GM23338 (cell line): ENCODE measurements at regions not wholly inside any gene's neighbourhood (a gene's known extent, or its start where the extent isn't known, plus 50 kb on each side); places are given as distances from the start of the nearest gene placed in this dataset.
"Not testable (repeated sequence)": the region's sequence is repeated elsewhere in the genome, so short reads cannot be mapped to it uniquely, and the experiment has no call there.

Experiments used
- ATAC-seq: fragments of 200-7000 bp; cut with Tn5 transposase; 3 replicates; pipeline ENCODE4 v1.9.1; 2020
- DNase-seq: peaks from one replicate; pipeline ENCODE4 v3.0.0-alpha.2; 2015; ENCODE audit warnings: low spot score
- H2AFZ ChIP-seq: fragments of 200-600 bp; sonication (generic); 2 replicates; pipeline ENCODE4 v1.8.0; 2016; ENCODE audit warnings: antibody characterized with exemption, mild to moderate bottlenecking, moderate library complexity
- H3F3A ChIP-seq: fragments of 200-600 bp; sonication (generic); replicated peaks from 2 replicates; pipeline ENCODE4 v1.8.0; 2017; ENCODE audit warnings: antibody characterized with exemption, mixed run types, low read depth
- H3K27ac ChIP-seq: fragments of 200-600 bp; sonication (generic); 2 replicates; pipeline ENCODE4 v1.6.1; 2016; ENCODE audit warnings: low read depth
- H3K27me3 ChIP-seq: fragments of 200-600 bp; sonication (generic); 2 replicates; pipeline ENCODE4 v1.8.0; 2016; ENCODE audit warnings: mild to moderate bottlenecking, mixed run types, moderate library complexity; ENCODE audit not compliant: insufficient read depth
- H3K36me3 ChIP-seq: fragments of 200-600 bp; sonication (generic); 2 replicates; pipeline ENCODE4 v1.8.0; 2016; ENCODE audit warnings: mild to moderate bottlenecking; ENCODE audit not compliant: insufficient read depth
- H3K4me1 ChIP-seq: fragments of 200-600 bp; sonication (generic); 2 replicates; pipeline ENCODE4 v1.8.0; 2016; ENCODE audit warnings: mild to moderate bottlenecking, moderate library complexity; ENCODE audit not compliant: insufficient read depth
- H3K4me2 ChIP-seq: fragments of 200-600 bp; sonication (generic); 2 replicates; pipeline ENCODE4 v1.7.1; 2017; ENCODE audit warnings: mixed run types
- H3K4me3 ChIP-seq: fragments of 200-600 bp; sonication (generic); 2 replicates; pipeline ENCODE4 v1.6.1; 2016; ENCODE audit warnings: mixed run types
- H3K79me2 ChIP-seq: fragments of 200-600 bp; sonication (generic); replicated peaks from 2 replicates; pipeline ENCODE4 v1.8.0; 2017; ENCODE audit warnings: mild to moderate bottlenecking; ENCODE audit not compliant: insufficient read depth
- H3K9me2 ChIP-seq: fragments of 200-600 bp; sonication (generic); 2 replicates; pipeline ENCODE4 v1.8.0; 2017; ENCODE audit not compliant: insufficient read depth
- H4K20me1 ChIP-seq: fragments of 200-600 bp; sonication (generic); replicated peaks from 2 replicates; pipeline ENCODE4 v1.8.0; 2017; ENCODE audit warnings: mild to moderate bottlenecking; ENCODE audit not compliant: insufficient read depth
- H3K27ac Mint-ChIP-seq: 2 replicates; pipeline ENCODE4 v1.8.0; 2020; ENCODE audit warnings: inconsistent platforms, mild to moderate bottlenecking, moderate library complexity, mixed read lengths
- H3K27me3 Mint-ChIP-seq: 3 replicates; pipeline ENCODE4 v1.8.0; 2022; ENCODE audit warnings: low read depth, mild to moderate bottlenecking, moderate library complexity, mixed read lengths, inconsistent platforms; ENCODE audit not compliant: insufficient read depth, poor library complexity
- H3K36me3 Mint-ChIP-seq: 3 replicates; pipeline ENCODE4 v1.8.0; 2021; ENCODE audit warnings: low read depth, mild to moderate bottlenecking, inconsistent platforms, moderate library complexity, mixed read lengths
- H3K4me1 Mint-ChIP-seq: 3 replicates; pipeline ENCODE4 v1.8.0; 2020; ENCODE audit warnings: mild to moderate bottlenecking, inconsistent platforms, mixed read lengths
- H3K4me3 Mint-ChIP-seq: 3 replicates; pipeline ENCODE4 v1.8.0; 2021; ENCODE audit warnings: moderate library complexity, mild to moderate bottlenecking, inconsistent platforms, mixed read lengths
- H3K9me3 Mint-ChIP-seq: 3 replicates; pipeline ENCODE4 v1.8.0; 2020; ENCODE audit warnings: moderate library complexity, mild to moderate bottlenecking, inconsistent platforms, mixed read lengths
- CREB1 ChIP-seq: fragments of 250-450 bp; sonication (Bioruptor Pico); IDR thresholded peaks from 2 replicates; pipeline ENCODE4 v1.5.0; 2020; ENCODE audit warnings: low read depth, mild to moderate bottlenecking, moderate library complexity
- ETS1 ChIP-seq: IDR thresholded peaks from 2 replicates; pipeline ENCODE4 v1.6.1; 2016; ENCODE audit warnings: antibody characterized with exemption
- EZH2 ChIP-seq: fragments of 200-600 bp; sonication (generic); IDR thresholded peaks from one replicate; pipeline ENCODE4 v1.8.0; 2017; ENCODE audit warnings: antibody characterized with exemption, mild to moderate bottlenecking, low read depth; ENCODE audit not compliant: unreplicated experiment
- JUNB ChIP-seq: IDR thresholded peaks from one replicate; pipeline ENCODE4 v1.6.1; 2016; ENCODE audit warnings: antibody characterized with exemption; ENCODE audit not compliant: unreplicated experiment
- NANOG ChIP-seq: IDR thresholded peaks from 2 replicates; pipeline ENCODE4 v1.6.1; 2016; ENCODE audit warnings: antibody characterized with exemption, borderline replicate concordance
- POLR2AphosphoS5 ChIP-seq: IDR thresholded peaks from 2 replicates; pipeline ENCODE4 v1.6.1; 2016; ENCODE audit warnings: antibody characterized with exemption, low read depth
- STAT1 ChIP-seq: IDR thresholded peaks from one replicate; pipeline ENCODE4 v1.6.1; 2016; ENCODE audit warnings: antibody characterized with exemption; ENCODE audit not compliant: unreplicated experiment
- ZNF114 ChIP-seq: fragments of 250-450 bp; sonication (Bioruptor Pico); IDR thresholded peaks from 2 replicates; pipeline ENCODE4 v1.5.0; 2020; ENCODE audit warnings: mild to moderate bottlenecking, moderate library complexity
- ZNF331 ChIP-seq: fragments of 250-450 bp; sonication (Bioruptor Pico); IDR thresholded peaks from 2 replicates; pipeline ENCODE4 v1.5.0; 2020; ENCODE audit warnings: low read depth, mild to moderate bottlenecking, moderate library complexity
- ZNF462 ChIP-seq: fragments of 250-450 bp; sonication (Bioruptor Pico); IDR thresholded peaks from 2 replicates; pipeline ENCODE4 v1.5.0; 2020; ENCODE audit warnings: mild to moderate bottlenecking, moderate library complexity
- TF ChIP-seq, protein P1 (sequence below): IDR thresholded peaks from one replicate; pipeline ENCODE4 v1.6.1; 2018; ENCODE audit warnings: antibody characterized with exemption; ENCODE audit not compliant: unreplicated experiment
- TF ChIP-seq, protein P2 (sequence below), 2 experiments: fragments of 200-600 bp in 1 of 2; sonication (generic) in 1 of 2; conservative IDR thresholded peaks; 2 replicates each; pipeline versions ENCODE4 v1.5.1 to v1.6.1; 2016 to 2017; ENCODE audit warnings: antibody characterized with exemption in 2 of 2, low read depth in 2 of 2, mild to moderate bottlenecking in 2 of 2, moderate library complexity in 1 of 2

GRCh38 chr2:16416651-16417050 is 249.0 kb downstream of the CYRIA start:
- no peak overlapping the region for H3K4me3 Mint-ChIP-seq
- H3F3A ChIP-seq: no peaks in the 10 kb centered on the region
- H3K27me3 ChIP-seq: no peaks in the 10 kb centered on the region
- no peaks in the 10 kb centered on the region for H3K79me2 ChIP-seq
- H3K27me3 Mint-ChIP-seq: peaks cover 3% of the 10 kb centered on the region
- H4K20me1 ChIP-seq: no peaks in the 10 kb centered on the region
- no peak overlapping the region for H3K4me3 ChIP-seq
- no peak overlapping the region for H3K4me2 ChIP-seq
- H2AFZ ChIP-seq: no peak overlapping the region
- DNase-seq: no peak
- TF ChIP-seq CREB1 (CRISPR knock-in tag) (no peak), ZNF331 (CRISPR knock-in tag) (no peak), EZH2 (no peak), ZNF462 (no peak), ETS1 (no peak), POLR2AphosphoS5 (no peak), JUNB (no peak), NANOG (no peak), ZNF114 (CRISPR knock-in tag) (no peak), STAT1 (no peak)
- TF ChIP-seq, protein P1, sequence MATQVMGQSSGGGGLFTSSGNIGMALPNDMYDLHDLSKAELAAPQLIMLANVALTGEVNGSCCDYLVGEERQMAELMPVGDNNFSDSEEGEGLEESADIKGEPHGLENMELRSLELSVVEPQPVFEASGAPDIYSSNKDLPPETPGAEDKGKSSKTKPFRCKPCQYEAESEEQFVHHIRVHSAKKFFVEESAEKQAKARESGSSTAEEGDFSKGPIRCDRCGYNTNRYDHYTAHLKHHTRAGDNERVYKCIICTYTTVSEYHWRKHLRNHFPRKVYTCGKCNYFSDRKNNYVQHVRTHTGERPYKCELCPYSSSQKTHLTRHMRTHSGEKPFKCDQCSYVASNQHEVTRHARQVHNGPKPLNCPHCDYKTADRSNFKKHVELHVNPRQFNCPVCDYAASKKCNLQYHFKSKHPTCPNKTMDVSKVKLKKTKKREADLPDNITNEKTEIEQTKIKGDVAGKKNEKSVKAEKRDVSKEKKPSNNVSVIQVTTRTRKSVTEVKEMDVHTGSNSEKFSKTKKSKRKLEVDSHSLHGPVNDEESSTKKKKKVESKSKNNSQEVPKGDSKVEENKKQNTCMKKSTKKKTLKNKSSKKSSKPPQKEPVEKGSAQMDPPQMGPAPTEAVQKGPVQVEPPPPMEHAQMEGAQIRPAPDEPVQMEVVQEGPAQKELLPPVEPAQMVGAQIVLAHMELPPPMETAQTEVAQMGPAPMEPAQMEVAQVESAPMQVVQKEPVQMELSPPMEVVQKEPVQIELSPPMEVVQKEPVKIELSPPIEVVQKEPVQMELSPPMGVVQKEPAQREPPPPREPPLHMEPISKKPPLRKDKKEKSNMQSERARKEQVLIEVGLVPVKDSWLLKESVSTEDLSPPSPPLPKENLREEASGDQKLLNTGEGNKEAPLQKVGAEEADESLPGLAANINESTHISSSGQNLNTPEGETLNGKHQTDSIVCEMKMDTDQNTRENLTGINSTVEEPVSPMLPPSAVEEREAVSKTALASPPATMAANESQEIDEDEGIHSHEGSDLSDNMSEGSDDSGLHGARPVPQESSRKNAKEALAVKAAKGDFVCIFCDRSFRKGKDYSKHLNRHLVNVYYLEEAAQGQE: no peak
- TF ChIP-seq, protein P2, sequence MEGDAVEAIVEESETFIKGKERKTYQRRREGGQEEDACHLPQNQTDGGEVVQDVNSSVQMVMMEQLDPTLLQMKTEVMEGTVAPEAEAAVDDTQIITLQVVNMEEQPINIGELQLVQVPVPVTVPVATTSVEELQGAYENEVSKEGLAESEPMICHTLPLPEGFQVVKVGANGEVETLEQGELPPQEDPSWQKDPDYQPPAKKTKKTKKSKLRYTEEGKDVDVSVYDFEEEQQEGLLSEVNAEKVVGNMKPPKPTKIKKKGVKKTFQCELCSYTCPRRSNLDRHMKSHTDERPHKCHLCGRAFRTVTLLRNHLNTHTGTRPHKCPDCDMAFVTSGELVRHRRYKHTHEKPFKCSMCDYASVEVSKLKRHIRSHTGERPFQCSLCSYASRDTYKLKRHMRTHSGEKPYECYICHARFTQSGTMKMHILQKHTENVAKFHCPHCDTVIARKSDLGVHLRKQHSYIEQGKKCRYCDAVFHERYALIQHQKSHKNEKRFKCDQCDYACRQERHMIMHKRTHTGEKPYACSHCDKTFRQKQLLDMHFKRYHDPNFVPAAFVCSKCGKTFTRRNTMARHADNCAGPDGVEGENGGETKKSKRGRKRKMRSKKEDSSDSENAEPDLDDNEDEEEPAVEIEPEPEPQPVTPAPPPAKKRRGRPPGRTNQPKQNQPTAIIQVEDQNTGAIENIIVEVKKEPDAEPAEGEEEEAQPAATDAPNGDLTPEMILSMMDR (conservative IDR thresholded peaks at IDR 0.05; ENCODE audit: low read depth in 2 of 2): no peak
- H3K36me3 ChIP-seq: no peaks in the 10 kb centered on the region
- H3K4me1 Mint-ChIP-seq: no peaks in the 10 kb centered on the region; the same call in 2 of the 3 replicates
- no peak overlapping the region for H3K27ac ChIP-seq
- peaks cover 9% of the 10 kb centered on the region for H3K9me3 Mint-ChIP-seq
- no peaks in the 10 kb centered on the region for H3K9me2 ChIP-seq
- ATAC-seq: no peak
- no peaks in the 10 kb centered on the region for H3K36me3 Mint-ChIP-seq
- no peaks in the 10 kb centered on the region for H3K4me1 ChIP-seq
- H3K27ac Mint-ChIP-seq: no peak overlapping the region

DNA sequence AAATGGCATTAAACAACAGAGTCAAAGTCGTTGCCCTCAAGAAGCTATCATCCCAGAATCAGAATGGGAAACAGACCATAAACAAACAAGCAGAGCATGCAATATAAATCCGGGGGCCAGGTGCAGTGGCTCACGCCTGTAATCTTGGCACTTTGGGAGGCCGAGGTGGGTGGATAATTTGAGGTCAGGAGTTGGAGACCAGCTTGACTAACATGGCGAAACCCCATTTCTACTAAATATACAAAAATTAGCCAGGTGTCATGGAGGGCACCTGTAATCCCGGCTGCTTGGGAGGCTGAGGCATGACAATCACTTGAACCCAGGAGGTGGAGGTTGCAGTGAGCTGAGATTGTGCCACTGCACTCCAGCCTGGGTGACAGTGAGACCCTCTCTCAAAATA is 249.8 kb downstream of the CYRIA start:
- H3K27me3 Mint-ChIP-seq: not testable (repeated sequence)

More for the DNA sequence above, 249.8 kb downstream of the CYRIA start:
- not testable (repeated sequence) for H3K79me2 ChIP-seq, H4K20me1 ChIP-seq, H3K9me3 Mint-ChIP-seq, ATAC-seq, H3K4me2 ChIP-seq, H3K27me3 ChIP-seq, H3K9me2 ChIP-seq, H3F3A ChIP-seq, H2AFZ ChIP-seq, DNase-seq, H3K36me3 ChIP-seq, H3K27ac Mint-ChIP-seq, H3K27ac ChIP-seq, H3K36me3 Mint-ChIP-seq, H3K4me1 Mint-ChIP-seq, H3K4me1 ChIP-seq, H3K4me3 Mint-ChIP-seq, H3K4me3 ChIP-seq
